GM12891 (cell line): ENCODE measurements at regions not wholly inside any gene's neighbourhood (a gene's known extent, or its start where the extent isn't known, plus 50 kb on each side); places are given as distances from the start of the nearest gene placed in this dataset.

ENCODE experiments used
- DNase-seq: peaks from one replicate; pipeline ENCODE4 v3.0.0; 2011; ENCODE audit warnings: low spot score; ENCODE audit not compliant: insufficient read length
- FAIRE-seq: peaks from 2 replicates; lab custom pipeline; 2011; peaks lifted over from hg19 to GRCh38; lab: Jason Lieb, UNC
- PAX5 ChIP-seq: IDR thresholded peaks from 2 replicates; pipeline ENCODE4 v1.6.1; 2011; ENCODE audit warnings: low read length, moderate library complexity, mild to moderate bottlenecking; ENCODE audit not compliant: insufficient read depth, severe bottlenecking
- POLR2A ChIP-seq: IDR thresholded peaks from 2 replicates; pipeline ENCODE4 v1.6.1; 2011; ENCODE audit warnings: low read depth, low read length, control low read depth
- POLR2AphosphoS5 ChIP-seq: IDR thresholded peaks from 2 replicates; pipeline ENCODE4 v1.6.1; 2011; ENCODE audit warnings: low read depth, low read length, control low read depth
- POU2F2 ChIP-seq: IDR thresholded peaks from 2 replicates; pipeline ENCODE4 v1.6.1; 2011; ENCODE audit warnings: low read depth, mild to moderate bottlenecking, control low read depth, low read length, moderate library complexity
- SPI1 ChIP-seq: IDR thresholded peaks from 2 replicates; pipeline ENCODE4 v1.6.1; 2011; ENCODE audit warnings: low read depth, low read length, control low read depth
- TAF1 ChIP-seq: IDR thresholded peaks from 2 replicates; pipeline ENCODE4 v1.6.1; 2011; ENCODE audit warnings: low read depth, low read length, control low read depth

GRCh38 chr16:73140929-73141328 lies 93.0 kb upstream of the ZFHX3 start:
- TF ChIP-seq POLR2AphosphoS5: no peak
- TF ChIP-seq PAX5: no peak
- FAIRE-seq: no peak
- no peak for DNase-seq

DNA sequence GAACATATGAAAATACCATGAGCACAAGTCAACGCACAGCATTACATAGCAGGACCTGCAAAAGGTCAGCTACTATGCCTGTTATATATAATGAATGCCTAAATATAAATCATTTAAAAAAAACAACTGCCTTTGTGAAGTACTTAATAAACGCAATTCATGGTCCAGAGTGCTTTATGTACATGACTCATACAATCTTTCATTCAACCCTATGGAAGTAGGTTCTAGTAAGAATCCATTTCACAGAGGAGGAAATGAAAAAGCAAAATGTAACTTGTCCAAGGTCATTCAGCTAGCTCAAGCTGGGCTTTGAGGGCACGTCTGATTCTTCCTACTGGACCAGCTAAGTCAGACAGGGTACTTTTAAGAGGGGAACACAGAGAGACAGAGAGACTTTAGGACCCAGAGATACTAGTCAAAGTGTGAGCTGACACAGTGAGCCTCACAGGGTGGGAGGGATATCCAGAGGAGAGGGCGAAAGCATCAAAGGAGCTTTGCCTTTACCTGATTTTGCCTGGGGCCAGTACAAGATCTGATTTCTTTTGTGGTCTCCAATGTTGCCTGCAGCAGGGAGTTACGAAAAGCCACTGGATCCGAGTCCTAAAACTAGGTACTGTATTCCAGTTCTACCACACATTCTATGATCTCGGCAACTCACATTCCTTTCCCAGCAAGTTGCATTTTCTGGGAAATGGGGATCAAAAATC lies 83.4 kb upstream of the ZFHX3 start:
- FAIRE-seq (no peak), DNase-seq (no peak)
- TF ChIP-seq POU2F2 (no peak), POLR2A (no peak), SPI1 (no peak), POLR2AphosphoS5 (no peak), PAX5 (no peak), TAF1 (no peak)

- TF ChIP-seq POLR2AphosphoS5: no peak
- TF ChIP-seq TAF1: no peak
- DNase-seq (no peak), FAIRE-seq (no peak)
These were observed 81.5 kb upstream of the ZFHX3 start for GRCh38 chr16:73129455-73129854.

DNA sequence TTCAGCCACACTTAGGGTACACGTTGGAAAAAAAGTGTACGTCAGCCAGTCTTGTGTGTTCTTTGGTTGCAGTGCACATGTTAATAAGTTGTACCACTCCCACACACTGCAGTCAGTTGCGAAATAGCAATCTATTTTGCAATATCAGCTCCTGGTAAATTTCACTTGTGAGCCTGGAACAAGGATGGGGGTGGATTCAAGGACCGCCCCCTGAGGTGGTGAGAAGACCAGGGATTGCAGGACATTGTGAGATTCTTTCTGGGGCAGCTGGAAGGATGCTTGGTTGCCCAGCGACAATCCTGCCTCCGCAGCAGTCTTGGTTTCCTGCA lies 78.6 kb upstream of the ZFHX3 start:
- no peak for FAIRE-seq
- no peak for TF ChIP-seq TAF1
- TF ChIP-seq POU2F2: no peak
- TF ChIP-seq PAX5: no peak
- TF ChIP-seq SPI1: no peak
- no peak for TF ChIP-seq POLR2AphosphoS5
- TF ChIP-seq POLR2A: no peak
- no peak for DNase-seq

DNA sequence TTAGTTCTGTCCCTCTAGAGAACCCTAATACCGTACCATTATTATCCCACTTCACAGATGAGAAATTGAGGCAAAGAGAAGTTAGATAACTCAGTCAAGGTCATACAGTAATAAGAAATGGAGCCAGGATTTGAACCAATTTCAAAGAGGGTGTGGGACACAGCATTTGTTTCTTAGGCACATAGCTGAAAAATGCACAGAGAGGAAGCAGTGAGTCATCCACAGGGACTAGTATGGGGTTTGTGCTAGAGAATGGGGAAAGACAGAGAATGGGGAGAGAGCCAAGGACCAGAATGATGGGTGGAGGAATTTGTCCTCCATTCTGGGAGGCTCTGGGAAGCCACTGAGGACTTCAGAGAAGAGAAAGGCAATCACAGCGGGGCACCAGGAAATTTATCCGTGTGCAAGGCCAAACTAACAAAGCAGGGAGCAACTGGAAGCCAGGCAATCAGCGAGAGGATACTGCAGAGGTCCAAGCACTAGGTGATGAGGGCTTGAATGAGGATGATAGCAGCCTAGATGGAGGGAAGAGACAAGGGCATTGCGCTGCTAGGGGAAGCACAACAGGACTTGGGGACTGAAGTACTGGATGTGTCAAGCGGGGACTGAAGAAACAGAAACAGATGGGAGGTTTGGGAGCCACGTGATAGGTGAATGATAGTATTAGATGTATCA lies 78.1 kb upstream of the ZFHX3 start:
- no peak for DNase-seq
- TF ChIP-seq POLR2AphosphoS5: no peak
- no peak for TF ChIP-seq POLR2A
- no peak for TF ChIP-seq PAX5
- TF ChIP-seq SPI1: no peak
- TF ChIP-seq TAF1: no peak
- TF ChIP-seq POU2F2: no peak
- FAIRE-seq: no peak

DNA sequence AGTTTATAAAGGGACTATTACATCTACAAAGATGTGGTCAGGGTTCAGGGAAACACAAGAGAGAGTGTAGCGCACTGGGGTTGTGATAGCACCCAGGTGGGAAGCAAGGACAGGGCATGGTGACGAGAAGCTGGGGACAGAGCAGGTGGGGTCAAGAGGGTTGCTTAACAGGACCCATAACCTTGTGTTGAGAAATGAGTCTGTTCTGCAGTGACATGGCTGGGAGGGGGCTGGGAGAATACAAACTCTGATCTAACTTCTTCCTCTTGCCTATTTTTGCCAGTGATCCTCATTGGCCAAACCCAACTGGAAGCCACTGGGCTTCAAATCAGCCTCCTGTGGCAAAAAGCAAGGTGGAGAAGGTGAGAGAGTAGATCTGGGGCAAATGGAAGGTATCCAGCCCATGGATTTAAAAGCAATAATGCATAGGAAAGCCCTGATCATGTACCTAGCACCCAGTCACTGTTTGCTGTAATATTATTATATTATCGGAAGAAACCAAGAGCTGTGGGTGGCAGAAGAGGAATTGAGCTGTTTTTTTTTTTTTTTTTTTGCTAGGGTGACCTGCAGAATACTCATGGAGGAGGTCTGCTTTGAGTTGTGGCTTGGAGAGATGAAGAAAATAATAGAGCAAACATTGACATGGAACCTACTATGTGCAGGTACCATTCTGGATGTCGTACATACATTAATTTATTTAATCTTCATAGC lies 76.9 kb upstream of the ZFHX3 start:
- TF ChIP-seq POLR2A (no peak), TAF1 (no peak), SPI1 (no peak), PAX5 (no peak), POLR2AphosphoS5 (no peak), POU2F2 (no peak)
- DNase-seq (no peak), FAIRE-seq (no peak)

DNA sequence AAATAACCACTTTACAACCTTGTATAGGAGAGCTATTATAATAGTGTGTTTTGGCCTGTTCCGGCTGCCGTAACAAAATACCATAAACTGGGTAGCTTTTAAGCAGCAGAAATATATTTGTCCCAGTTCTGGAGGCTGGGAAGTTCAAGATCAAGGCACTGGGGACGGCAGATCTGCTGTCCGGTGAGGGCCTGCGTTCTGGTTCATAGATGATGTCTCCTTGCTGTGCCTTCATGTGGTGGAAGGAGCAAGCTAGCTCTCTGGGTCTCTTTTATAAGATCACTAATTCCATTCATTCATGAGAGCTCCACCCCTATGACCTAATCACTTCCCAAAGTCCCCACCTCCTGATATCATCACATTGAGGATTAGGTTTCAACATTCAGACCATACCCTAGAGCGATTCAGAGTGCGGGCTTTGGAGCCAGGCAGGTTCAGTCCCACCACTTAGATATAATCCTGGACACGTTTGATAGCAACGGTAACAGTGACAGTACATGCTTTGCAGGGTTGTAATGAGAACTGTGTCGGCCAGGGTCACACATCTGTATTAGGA lies 76.2 kb upstream of the ZFHX3 start:
- no peak for FAIRE-seq
- no peak for TF ChIP-seq PAX5
- no peak for TF ChIP-seq POLR2A
- no peak for TF ChIP-seq POU2F2
- no peak for TF ChIP-seq TAF1
- TF ChIP-seq POLR2AphosphoS5: no peak

GRCh38 chr16:73122604-73123391 lies 74.9 kb upstream of the ZFHX3 start:
- TF ChIP-seq POLR2AphosphoS5 (no peak), TAF1 (no peak), POLR2A (no peak), POU2F2 (no peak), SPI1 (no peak), PAX5 (no peak)
- DNase-seq (no peak), FAIRE-seq (no peak)

More for the DNA sequence above, 76.2 kb upstream of the ZFHX3 start:
- DNase-seq: no peak

- TF ChIP-seq POLR2A: no peak
- no peak for TF ChIP-seq POLR2AphosphoS5
- no peak for TF ChIP-seq TAF1
- no peak for TF ChIP-seq POU2F2
- TF ChIP-seq SPI1: no peak
- no peak for TF ChIP-seq PAX5
- FAIRE-seq (no peak), DNase-seq (no peak)
These were observed 68.6 kb upstream of the ZFHX3 start for GRCh38 chr16:73116576-73116975.
